ENCODE measurements at regions not wholly inside any gene's neighbourhood (a gene's known extent, or its start where the extent isn't known, plus 50 kb on each side); places are given as distances from the start of the nearest gene placed in this dataset.

DNA sequence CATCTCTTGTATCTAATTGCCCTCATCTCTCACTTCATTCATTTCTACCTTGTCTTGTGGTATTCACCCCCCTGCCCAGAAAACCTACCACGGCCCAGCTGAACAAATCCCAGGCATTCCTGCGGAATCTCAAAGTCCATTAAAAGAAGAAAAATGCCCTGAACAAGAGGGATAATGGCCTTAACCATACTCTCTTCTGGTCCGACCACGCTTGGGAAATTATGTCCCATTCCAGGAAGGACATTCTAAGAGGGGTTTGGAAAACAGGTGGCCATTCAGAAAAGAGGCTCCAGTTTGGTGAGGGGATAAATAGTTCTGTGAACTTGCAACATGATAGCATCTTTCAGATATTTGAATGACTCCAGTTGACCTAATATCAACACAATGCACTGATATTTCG is 349.9 kb upstream of the ZNF521 start:
- TF ChIP-seq ZNF274 (IDR thresholded peaks at IDR 0.05; ENCODE audit: low read depth, low read length): no peak
- no peak overlapping the region for H3K4me3 ChIP-seq (ENCODE audit: low read length)

DNA sequence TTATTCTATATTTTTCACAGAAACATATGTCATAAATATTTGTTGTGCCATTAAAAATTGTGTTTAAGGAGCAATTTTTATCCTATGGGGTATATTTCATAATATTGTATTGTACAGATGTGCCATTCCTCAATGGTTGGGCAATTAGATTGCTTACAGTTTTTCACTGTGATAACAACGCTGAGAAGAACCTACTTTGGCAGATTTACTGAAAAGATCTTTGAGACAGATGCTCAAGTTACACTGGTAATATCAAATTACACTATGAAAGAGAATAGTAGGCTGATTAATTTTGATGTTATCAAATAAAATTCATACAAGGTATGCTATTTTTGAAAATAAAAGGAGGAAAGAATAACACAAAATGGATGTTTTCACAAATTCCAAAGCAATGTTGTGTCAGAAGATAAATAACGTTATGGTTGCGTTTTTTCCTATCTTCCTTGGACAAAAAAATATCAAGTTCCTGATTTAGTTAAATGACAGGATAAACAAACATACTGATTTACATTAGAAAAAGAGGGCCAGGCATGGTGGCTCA is 335.1 kb upstream of the ZNF521 start:
- no peak overlapping the region for H3K4me3 ChIP-seq (ENCODE audit: low read length)
- TF ChIP-seq ZNF274 (IDR thresholded peaks at IDR 0.05; ENCODE audit: low read depth, low read length): no peak

DNA sequence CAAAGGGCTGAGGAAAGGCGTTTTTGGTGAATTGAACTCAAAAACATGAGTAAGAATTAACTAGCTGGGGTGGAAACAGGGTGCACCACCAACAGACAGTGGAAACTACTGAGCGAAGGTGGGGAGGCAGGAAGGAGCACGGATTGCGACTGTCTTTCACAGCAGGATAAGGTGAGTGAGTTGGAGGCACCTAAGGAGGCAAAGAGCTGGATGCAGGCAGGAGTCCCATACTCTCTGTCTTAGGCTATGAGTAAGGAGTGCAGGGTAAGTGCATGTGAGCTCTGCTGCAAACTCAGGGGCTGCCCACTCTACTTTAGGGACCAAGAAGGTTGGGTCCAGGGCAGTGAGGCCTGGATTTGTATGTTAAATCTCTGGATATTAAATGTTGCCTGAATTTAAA is 333.1 kb upstream of the ZNF521 start:
- TF ChIP-seq ZNF274 (IDR thresholded peaks at IDR 0.05; ENCODE audit: low read depth, low read length): no peak
- no peak overlapping the region for H3K4me3 ChIP-seq (ENCODE audit: low read length)

DNA sequence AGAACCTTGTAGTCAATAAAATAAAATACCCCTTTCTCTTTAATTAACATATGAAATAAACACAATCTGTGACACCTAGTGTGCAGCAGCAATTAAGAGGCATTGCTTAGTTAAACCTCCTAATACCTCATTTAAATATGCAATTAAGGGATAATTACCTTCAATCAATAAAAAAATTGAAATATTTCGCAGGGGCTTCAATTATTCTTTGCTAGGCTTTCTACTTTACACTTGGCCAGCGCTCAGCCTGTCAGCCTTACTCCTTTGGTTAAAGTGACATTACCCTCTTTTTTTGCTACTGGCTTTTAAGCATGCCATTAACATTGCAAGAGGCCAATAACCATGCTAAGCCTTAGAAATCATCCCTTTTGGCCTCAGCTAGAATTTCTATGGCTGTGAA is 327.5 kb upstream of the ZNF521 start:
- no peak overlapping the region for H3K4me3 ChIP-seq (ENCODE audit: low read length)
- TF ChIP-seq ZNF274 (IDR thresholded peaks at IDR 0.05; ENCODE audit: low read depth, low read length): no peak

DNA sequence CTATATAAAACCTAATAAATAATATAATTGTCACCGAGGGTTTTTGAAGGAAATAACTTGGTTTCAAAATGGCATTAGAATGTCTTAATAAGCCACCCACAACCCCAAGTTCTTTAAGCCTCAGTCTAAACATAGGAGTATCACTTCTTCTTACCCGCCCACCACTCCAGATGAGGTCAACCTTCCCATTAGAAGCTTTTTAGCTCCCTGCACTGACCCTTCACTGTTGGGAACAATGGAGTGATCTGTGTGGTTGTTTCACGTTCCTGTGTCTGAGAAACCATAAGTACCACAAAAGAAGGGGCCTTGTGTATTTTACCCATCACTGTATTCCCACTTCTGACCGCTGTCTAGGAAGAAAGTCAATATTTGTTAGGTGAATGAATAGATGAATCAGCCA is 326.3 kb upstream of the ZNF521 start:
- H3K4me3 ChIP-seq (ENCODE audit: low read length): no peak overlapping the region
- TF ChIP-seq ZNF274 (IDR thresholded peaks at IDR 0.05; ENCODE audit: low read depth, low read length): no peak

DNA sequence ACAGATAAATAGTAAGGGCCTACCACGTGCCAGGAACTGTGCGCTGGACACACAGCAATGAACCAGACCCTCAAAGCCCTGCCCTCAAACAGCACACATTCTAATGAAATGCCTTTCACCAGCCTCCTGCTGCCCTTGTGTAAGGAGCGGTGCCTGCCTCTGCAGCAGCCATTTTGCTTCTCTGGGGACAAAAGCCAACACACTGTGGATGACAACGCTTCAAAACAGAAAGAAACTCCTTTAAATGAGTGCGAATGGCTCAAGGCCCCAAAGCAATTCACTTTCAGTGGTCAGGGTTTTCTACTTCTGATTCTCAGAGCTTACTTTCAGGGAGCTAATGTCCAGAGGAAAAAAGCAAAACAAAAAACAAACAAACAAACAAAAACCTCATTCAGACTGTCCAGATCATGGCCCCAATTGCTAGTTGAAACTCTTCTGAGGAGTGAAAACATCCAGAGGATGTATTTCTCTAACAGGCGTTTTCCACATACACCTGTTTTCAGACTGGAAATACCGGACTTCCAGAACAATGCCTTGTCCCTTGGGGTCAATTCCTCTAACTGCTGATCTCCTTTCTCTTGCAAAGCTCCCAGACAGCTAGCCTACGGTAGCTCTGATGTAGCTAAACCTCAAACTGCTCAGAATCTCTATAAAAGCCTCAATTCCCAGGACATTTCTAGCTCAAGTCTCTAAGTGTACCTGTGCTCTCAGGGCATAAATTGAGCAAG is 323.3 kb upstream of the ZNF521 start:
- TF ChIP-seq ZNF274 (IDR thresholded peaks at IDR 0.05; ENCODE audit: low read depth, low read length): no peak

DNA sequence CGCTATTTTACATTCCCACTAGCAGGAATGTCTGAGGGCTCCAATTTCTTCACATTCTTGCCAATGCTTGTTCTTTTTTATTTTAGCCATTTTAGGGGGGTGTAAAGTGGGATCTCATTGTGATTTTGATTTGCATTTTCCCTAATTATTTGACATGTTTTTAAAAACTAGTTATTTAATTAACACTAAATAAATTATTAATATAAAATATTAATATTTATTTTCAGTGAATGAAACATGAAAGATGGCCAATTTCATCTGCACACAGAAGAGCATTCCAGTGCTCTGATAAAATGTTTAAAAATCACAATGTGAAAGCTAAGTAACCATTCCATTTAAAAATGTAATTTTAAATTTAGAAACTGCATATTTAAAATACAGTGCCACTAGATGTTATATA is 322.2 kb upstream of the ZNF521 start:
- no peak for TF ChIP-seq ZNF274 (IDR thresholded peaks at IDR 0.05; ENCODE audit: low read depth, low read length)
- no peak overlapping the region for H3K4me3 ChIP-seq (ENCODE audit: low read length)

More for the DNA sequence above, 323.3 kb upstream of the ZNF521 start:
- H3K4me3 ChIP-seq (ENCODE audit: low read length): no peak overlapping the region

DNA sequence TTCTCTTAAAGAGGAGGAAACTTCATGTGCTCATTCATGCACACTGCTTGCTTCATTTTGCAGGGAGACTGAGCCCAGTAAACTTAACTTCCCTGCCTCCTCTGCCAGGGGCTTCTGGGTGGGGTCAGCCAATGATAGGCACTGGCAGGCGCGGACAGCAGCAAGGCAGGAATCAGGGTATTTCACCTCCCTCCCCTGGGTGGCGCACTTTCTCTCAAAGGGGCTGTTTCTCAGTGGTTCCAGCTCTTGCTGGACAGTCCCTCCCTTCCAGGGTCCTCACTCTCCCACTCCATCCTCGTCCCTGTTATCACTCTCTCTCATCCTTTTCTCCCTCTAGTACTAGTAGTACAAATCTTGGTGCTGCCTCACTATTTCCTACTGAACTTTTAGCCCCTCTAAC is 320.5 kb upstream of the ZNF521 start:
- no peak for TF ChIP-seq ZNF274 (IDR thresholded peaks at IDR 0.05; ENCODE audit: low read depth, low read length)
- no peak overlapping the region for H3K4me3 ChIP-seq (ENCODE audit: low read length)

DNA sequence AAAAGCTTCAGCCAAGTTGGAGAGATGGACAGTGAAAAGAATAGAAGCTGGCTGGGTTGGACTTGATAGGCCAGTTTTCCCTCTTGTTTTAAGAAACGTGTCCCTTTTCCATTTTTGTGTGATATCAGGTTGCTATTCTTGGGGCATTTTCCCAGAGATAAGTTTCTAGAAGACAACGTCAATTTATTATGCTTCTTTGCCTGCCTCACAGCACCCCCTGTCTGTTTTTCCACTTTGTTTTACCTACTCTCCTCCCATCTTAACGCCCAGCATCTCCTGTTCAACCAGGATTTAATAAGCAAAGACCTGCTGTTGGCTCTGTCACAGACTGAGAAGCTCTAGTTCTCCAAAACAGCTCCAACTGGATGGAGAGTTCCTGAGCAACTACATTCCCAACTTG is 317.8 kb upstream of the ZNF521 start:
- H3K4me3 ChIP-seq (ENCODE audit: low read length): no peak overlapping the region

DNA sequence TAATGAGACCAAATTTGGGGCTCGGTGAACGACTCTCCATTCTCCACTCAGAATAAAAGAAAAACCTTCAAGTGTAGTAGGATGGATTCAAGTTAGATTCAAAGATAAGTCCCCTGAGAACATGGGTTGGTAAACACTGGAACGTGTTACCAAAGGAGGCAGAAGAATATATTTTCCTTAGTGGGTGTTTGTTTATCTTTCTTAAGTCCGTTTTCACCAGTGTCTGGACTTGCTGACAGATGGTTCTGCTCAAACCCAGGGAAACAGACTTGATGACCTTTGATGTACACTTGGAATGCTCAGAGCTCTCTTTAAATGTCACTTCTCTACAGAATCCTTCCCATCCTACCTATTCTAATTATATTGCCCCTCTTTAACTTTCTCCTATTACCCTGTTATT is 310.3 kb upstream of the ZNF521 start:
- TF ChIP-seq ZNF274 (IDR thresholded peaks at IDR 0.05; ENCODE audit: low read depth, low read length): no peak
- H3K4me3 ChIP-seq (ENCODE audit: low read length): no peak overlapping the region

More for the DNA sequence above, 317.8 kb upstream of the ZNF521 start:
- TF ChIP-seq ZNF274 (IDR thresholded peaks at IDR 0.05; ENCODE audit: low read depth, low read length): no peak

DNA sequence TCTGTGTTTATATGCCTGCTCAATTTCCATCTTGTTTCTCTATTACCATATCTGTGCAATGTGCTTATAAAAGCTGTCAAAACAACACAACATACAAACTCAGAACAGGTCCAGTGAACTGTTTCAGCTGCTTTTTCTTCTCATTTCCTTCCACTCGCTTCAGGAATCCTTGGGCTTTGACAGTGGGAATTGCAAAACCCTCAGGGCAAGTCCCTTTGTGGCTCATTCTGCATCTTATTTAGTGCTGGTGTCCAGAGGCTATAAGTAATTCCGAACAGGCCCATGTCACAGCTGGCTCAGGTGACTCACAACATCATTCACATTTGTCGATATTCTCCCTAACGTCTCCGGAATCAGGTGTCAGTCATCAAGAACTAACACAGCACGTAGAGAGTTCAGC is 309.9 kb upstream of the ZNF521 start:
- TF ChIP-seq ZNF274 (IDR thresholded peaks at IDR 0.05; ENCODE audit: low read depth, low read length): no peak

DNA sequence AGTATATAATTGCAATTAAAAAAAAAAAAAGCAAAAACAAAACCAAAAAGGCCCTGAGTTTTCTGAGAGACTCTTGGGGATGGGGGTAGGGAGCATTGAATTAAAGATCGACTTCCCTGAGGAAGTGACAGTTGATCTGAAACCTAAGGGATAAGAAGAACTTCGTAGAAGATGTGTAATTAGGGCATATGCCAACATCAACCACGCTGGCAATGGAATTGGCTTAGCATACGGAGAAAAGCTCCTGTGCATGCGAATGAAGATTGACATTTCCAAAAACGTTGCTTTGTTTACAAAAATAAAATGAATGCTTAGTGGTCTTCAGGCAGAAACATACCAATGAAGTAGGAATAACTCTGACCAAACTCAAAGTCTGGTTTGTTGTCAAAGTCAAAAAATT is 307.6 kb upstream of the ZNF521 start:
- H3K4me3 ChIP-seq (ENCODE audit: low read length): no peak overlapping the region
- TF ChIP-seq ZNF274 (IDR thresholded peaks at IDR 0.05; ENCODE audit: low read depth, low read length): no peak

More for the DNA sequence above, 309.9 kb upstream of the ZNF521 start:
- H3K4me3 ChIP-seq (ENCODE audit: low read length): no peak overlapping the region

DNA sequence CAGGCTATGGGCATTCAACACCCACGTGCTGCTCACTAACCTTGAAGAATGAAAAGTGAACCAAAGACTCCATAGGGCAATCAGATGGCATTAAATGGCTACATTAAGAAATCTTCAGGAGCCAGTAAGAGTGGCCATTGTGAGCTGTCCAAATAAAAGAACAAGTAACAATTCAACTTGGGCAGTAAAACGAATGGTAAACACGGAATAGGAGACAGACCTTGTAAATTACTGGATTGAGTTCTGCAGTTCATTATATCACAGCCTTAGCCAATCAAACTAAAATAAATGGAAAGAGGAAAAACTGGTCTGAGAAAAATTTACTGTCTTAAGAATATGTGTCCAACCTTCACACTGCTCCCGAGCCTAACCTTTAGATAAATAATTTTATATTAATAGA is 306.5 kb upstream of the ZNF521 start:
- no peak for TF ChIP-seq ZNF274 (IDR thresholded peaks at IDR 0.05; ENCODE audit: low read depth, low read length)

DNA sequence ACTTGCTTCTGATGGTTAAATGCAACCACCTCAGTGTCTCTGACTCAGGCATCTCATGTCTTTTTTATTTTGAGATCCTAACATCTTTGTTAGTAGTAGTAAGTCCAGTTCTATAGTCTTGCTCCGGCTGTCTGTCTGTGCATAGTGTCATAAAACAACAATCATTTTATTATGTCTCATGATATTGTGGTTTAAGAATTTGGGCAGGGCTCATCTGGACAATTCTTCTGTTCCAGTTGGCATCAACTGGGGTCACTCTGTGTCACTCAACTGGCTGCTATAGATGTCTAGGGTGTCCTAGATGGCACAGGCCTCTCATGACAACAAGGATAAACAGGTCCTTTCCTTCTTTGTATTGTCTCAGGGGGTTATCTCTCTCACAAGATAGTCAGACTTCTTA is 299.6 kb upstream of the ZNF521 start:
- TF ChIP-seq ZNF274 (IDR thresholded peaks at IDR 0.05; ENCODE audit: low read depth, low read length): no peak
- no peak overlapping the region for H3K4me3 ChIP-seq (ENCODE audit: low read length)

More for the DNA sequence above, 306.5 kb upstream of the ZNF521 start:
- no peak overlapping the region for H3K4me3 ChIP-seq (ENCODE audit: low read length)

DNA sequence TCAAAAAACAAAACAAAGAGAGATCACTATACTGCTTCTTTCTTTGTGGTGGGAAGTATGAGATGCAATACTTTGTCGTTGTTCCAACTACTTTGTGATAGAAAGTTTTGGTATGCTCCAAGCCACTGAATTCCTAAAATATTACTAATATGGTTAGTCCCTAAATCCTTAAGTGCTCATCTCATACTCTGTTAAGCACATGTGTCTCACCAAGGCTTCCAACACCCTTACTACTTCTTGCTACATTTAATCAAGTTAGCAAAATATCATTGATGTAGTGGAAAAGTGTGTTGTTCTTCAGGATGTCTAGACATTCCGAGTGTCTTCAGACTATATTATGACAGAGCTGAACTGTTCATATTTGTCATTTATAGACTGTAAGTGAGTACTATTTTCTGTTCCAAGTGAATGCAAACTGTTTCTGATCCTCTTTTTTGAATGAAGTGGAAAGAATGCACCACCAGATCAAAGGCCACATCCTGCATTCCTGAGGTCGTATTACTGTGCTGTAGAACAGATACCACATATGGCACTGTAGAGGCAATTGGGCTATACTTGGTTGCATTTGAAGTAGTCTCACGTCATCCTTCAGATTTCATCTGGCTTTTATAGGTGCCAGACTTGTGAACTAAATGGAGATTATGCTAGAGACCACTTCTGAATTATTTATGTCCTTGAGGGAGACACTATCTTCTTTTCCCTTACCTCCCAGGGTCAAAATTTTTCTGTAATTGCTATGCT is 298.4 kb upstream of the ZNF521 start:
- TF ChIP-seq ZNF274 (IDR thresholded peaks at IDR 0.05; ENCODE audit: low read depth, low read length): no peak
- no peak overlapping the region for H3K4me3 ChIP-seq (ENCODE audit: low read length)

Data from GM08714 (cell line).